ENCODE measurements at regions not wholly inside any gene's neighbourhood (a gene's known extent, or its start where the extent isn't known, plus 50 kb on each side); places are given as distances from the start of the nearest gene placed in this dataset.

- intact Hi-C loops (cut with DNase I): no loop called here
- Histone ChIP-seq H3K4me1 (no peaks in the 10 kb centered on the region), H3K27ac (no peak overlapping the region), H3K36me3 (no peaks in the 10 kb centered on the region), H3K4me3 (no peak overlapping the region), H3K9me3 (no peaks in the 10 kb centered on the region), H3K27me3 (no peaks in the 10 kb centered on the region)
- no peak for TF ChIP-seq CTCF (IDR thresholded peaks at IDR 0.05)
- DNase-seq: no peak
- WGBS, 2 donors: 57 to 71% methylated on average over 4 of the region's 4 CpGs
- no peak for FAIRE-seq
- ATAC-seq: no peak
Observed at GRCh38 chr6:19587238-19587942, 249.8 kb upstream of the ID4 start.

DNA sequence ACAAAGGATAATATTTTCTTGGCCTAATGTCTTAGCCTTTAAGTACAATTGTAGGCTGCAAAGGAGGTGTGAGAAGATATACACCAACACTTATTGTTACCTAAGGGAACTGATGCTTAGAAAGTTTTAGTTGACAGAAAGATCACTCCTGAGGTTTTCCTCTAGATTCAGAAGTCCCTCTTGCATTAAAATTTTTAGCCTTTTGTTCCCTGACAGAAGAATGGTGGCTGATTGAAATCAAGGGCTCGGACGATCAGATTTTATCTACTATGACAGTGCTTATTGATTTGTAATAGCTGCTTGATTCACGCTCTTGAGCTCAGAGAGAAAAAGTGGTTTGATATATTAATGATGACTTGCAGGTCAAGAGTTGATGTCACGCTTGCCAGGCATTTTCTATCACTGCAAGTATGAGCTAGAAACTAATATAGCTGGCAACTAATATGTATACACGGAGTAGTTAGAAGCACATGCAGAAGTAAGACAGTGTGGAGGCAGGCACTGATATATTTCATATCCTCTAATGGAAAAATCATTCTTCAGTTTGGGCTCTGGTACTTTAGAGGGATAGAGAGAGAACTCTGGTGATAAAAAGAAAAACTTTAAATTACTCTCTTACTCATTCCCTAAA is 246.6 kb upstream of the ID4 start:
- no peaks in the 10 kb centered on the region for H3K9me3 ChIP-seq
- no peak overlapping the region for H3K4me3 ChIP-seq
- 53 to 57% methylated on average over 5 of the region's 5 CpGs for WGBS, 2 donors
- ATAC-seq: no peak
- TF ChIP-seq CTCF (IDR thresholded peaks at IDR 0.05): no peak
- no peaks in the 10 kb centered on the region for H3K4me1 ChIP-seq
- FAIRE-seq: no peak
- no peak overlapping the region for H3K27ac ChIP-seq
- intact Hi-C loops (cut with DNase I): no loop called here
- DNase-seq: no peak
- no peaks in the 10 kb centered on the region for H3K36me3 ChIP-seq
- H3K27me3 ChIP-seq: no peaks in the 10 kb centered on the region

GRCh38 chr6:19597809-19598320 is 239.3 kb upstream of the ID4 start:
- no peaks in the 10 kb centered on the region for H3K4me1 ChIP-seq
- H3K36me3 ChIP-seq: no peaks in the 10 kb centered on the region
- DNase-seq (no peak), ATAC-seq (no peak), FAIRE-seq (no peak)
- no peaks in the 10 kb centered on the region for H3K9me3 ChIP-seq
- intact Hi-C loops (cut with DNase I): no loop called here
- no peak for TF ChIP-seq CTCF (IDR thresholded peaks at IDR 0.05)
- no peak overlapping the region for H3K4me3 ChIP-seq
- no peaks in the 10 kb centered on the region for H3K27me3 ChIP-seq
- H3K27ac ChIP-seq: no peak overlapping the region
- 76 to 88% methylated on average over 5 of the region's 5 CpGs for WGBS, 2 donors

- intact Hi-C loops (cut with DNase I): no loop called here
- H3K4me3 ChIP-seq: no peak overlapping the region
- H3K9me3 ChIP-seq: no peaks in the 10 kb centered on the region
- no peak for ATAC-seq
- FAIRE-seq: no peak
- no peak overlapping the region for H3K27ac ChIP-seq
- H3K4me1 ChIP-seq: no peaks in the 10 kb centered on the region
- no peak for TF ChIP-seq CTCF (IDR thresholded peaks at IDR 0.05)
- no peak for DNase-seq
- H3K36me3 ChIP-seq: no peaks in the 10 kb centered on the region
- H3K27me3 ChIP-seq: no peaks in the 10 kb centered on the region
- 46 to 51% methylated on average over 5 of the region's 5 CpGs for WGBS, 2 donors
Observed at GRCh38 chr6:19599796-19600464, 237.2 kb upstream of the ID4 start.
